ENCODE measurements at regions not wholly inside any gene's neighbourhood (a gene's known extent, or its start where the extent isn't known, plus 50 kb on each side); places are given as distances from the start of the nearest gene placed in this dataset.

- DNase-seq (ENCODE audit: low read depth) = no peak
- H3K4me3 ChIP-seq (ENCODE audit: low read depth, low read length) = no peak overlapping the region
- TF ChIP-seq CTCF (IDR thresholded peaks at IDR 0.05; ENCODE audit: insufficient read depth, low read depth, low read length, missing control alignments) = no peak
Observed at GRCh38 chr10:128837478-128837877, 629.6 kb upstream of the MGMT start.

- no peak for TF ChIP-seq CTCF (IDR thresholded peaks at IDR 0.05; ENCODE audit: insufficient read depth, low read depth, low read length, missing control alignments)
- H3K4me3 ChIP-seq (ENCODE audit: low read depth, low read length) = no peak overlapping the region
- no peak for DNase-seq (ENCODE audit: low read depth)
Observed at GRCh38 chr10:128839134-128839533, 627.9 kb upstream of the MGMT start.

GRCh38 chr10:128839701-128840100 lies 627.3 kb upstream of the MGMT start:
- no peak for DNase-seq (ENCODE audit: low read depth)
- TF ChIP-seq CTCF (IDR thresholded peaks at IDR 0.05; ENCODE audit: insufficient read depth, low read depth, low read length, missing control alignments) = no peak
- H3K4me3 ChIP-seq (ENCODE audit: low read depth, low read length) = no peak overlapping the region

GRCh38 chr10:128843972-128844371 lies 623.1 kb upstream of the MGMT start:
- no peak for TF ChIP-seq CTCF (IDR thresholded peaks at IDR 0.05; ENCODE audit: insufficient read depth, low read depth, low read length, missing control alignments)
- H3K4me3 ChIP-seq (ENCODE audit: low read depth, low read length) = no peak overlapping the region
- DNase-seq (ENCODE audit: low read depth) = no peak

- H3K4me3 ChIP-seq (ENCODE audit: low read depth, low read length) = no peak overlapping the region
- no peak for DNase-seq (ENCODE audit: low read depth)
- no peak for TF ChIP-seq CTCF (IDR thresholded peaks at IDR 0.05; ENCODE audit: insufficient read depth, low read depth, low read length, missing control alignments)
Observed at GRCh38 chr10:128846927-128847326, 620.1 kb upstream of the MGMT start.

GRCh38 chr10:128848810-128849209 lies 618.2 kb upstream of the MGMT start:
- no peak for DNase-seq (ENCODE audit: low read depth)
- no peak for TF ChIP-seq CTCF (IDR thresholded peaks at IDR 0.05; ENCODE audit: insufficient read depth, low read depth, low read length, missing control alignments)
- H3K4me3 ChIP-seq (ENCODE audit: low read depth, low read length) = no peak overlapping the region

GRCh38 chr10:128850647-128851046 lies 616.4 kb upstream of the MGMT start:
- TF ChIP-seq CTCF (IDR thresholded peaks at IDR 0.05; ENCODE audit: insufficient read depth, low read depth, low read length, missing control alignments) = no peak
- H3K4me3 ChIP-seq (ENCODE audit: low read depth, low read length) = no peak overlapping the region
- DNase-seq (ENCODE audit: low read depth) = no peak

Measured in GM12865 (cell line).